ENCODE measurements at regions not wholly inside any gene's neighbourhood (a gene's known extent, or its start where the extent isn't known, plus 50 kb on each side); places are given as distances from the start of the nearest gene placed in this dataset.

GRCh38 chr2:240255811-240256703, 115.6 kb upstream of the OTOS start:
- DNase-seq: no peak
- H3K4me3 ChIP-seq (ENCODE audit: low read length): no peak overlapping the region
- no peaks in the 10 kb centered on the region for H3K9me3 ChIP-seq (ENCODE audit: low read length)
- no peak overlapping the region for H3K4me2 ChIP-seq (ENCODE audit: low read depth, low read length, poor library complexity, severe bottlenecking)
- no peaks in the 10 kb centered on the region for H3K36me3 ChIP-seq (ENCODE audit: insufficient read depth, low read length)
- H3K27me3 ChIP-seq (ENCODE audit: low read length): no peaks in the 10 kb centered on the region
- no peak overlapping the region for H3K27ac ChIP-seq (ENCODE audit: low read length)
- H3K9ac ChIP-seq (ENCODE audit: low read length): no peak overlapping the region
- H4K20me1 ChIP-seq (ENCODE audit: insufficient read depth, low read depth, low read length): no peaks in the 10 kb centered on the region
- H3K79me2 ChIP-seq (ENCODE audit: low read length): no peaks in the 10 kb centered on the region
- H3K9me2 ChIP-seq (replicated peaks; ENCODE audit: insufficient read depth, low read length): no peaks in the 10 kb centered on the region
- H2AFZ ChIP-seq (ENCODE audit: low read length): no peak overlapping the region
- no peaks in the 10 kb centered on the region for H3K4me1 ChIP-seq (ENCODE audit: low read length)

GRCh38 chr2:240256704-240257637, 116.5 kb upstream of the OTOS start:
- no peak overlapping the region for H2AFZ ChIP-seq (ENCODE audit: low read length)
- no peaks in the 10 kb centered on the region for H3K79me2 ChIP-seq (ENCODE audit: low read length)
- no peak overlapping the region for H3K4me3 ChIP-seq (ENCODE audit: low read length)
- DNase-seq: no peak
- no peaks in the 10 kb centered on the region for H3K4me1 ChIP-seq (ENCODE audit: low read length)
- H3K36me3 ChIP-seq (ENCODE audit: insufficient read depth, low read length): no peaks in the 10 kb centered on the region
- H3K4me2 ChIP-seq (ENCODE audit: low read depth, low read length, poor library complexity, severe bottlenecking): no peak overlapping the region
- H3K27ac ChIP-seq (ENCODE audit: low read length): no peak overlapping the region
- no peaks in the 10 kb centered on the region for H3K9me2 ChIP-seq (replicated peaks; ENCODE audit: insufficient read depth, low read length)
- H4K20me1 ChIP-seq (ENCODE audit: insufficient read depth, low read depth, low read length): no peaks in the 10 kb centered on the region
- no peak overlapping the region for H3K9ac ChIP-seq (ENCODE audit: low read length)
- H3K27me3 ChIP-seq (ENCODE audit: low read length): no peaks in the 10 kb centered on the region
- H3K9me3 ChIP-seq (ENCODE audit: low read length): no peaks in the 10 kb centered on the region

GRCh38 chr2:240257940-240258580, 117.6 kb upstream of the OTOS start:
- Histone ChIP-seq H3K9me3 (ENCODE audit: low read length) (no peaks in the 10 kb centered on the region), H2AFZ (ENCODE audit: low read length) (no peak overlapping the region), H3K9ac (ENCODE audit: low read length) (no peak overlapping the region), H3K79me2 (ENCODE audit: low read length) (no peaks in the 10 kb centered on the region), H3K9me2 (replicated peaks; ENCODE audit: insufficient read depth, low read length) (no peaks in the 10 kb centered on the region), H3K36me3 (ENCODE audit: insufficient read depth, low read length) (no peaks in the 10 kb centered on the region), H3K27me3 (ENCODE audit: low read length) (no peaks in the 10 kb centered on the region), H3K4me1 (ENCODE audit: low read length) (no peaks in the 10 kb centered on the region), H3K4me2 (ENCODE audit: low read depth, low read length, poor library complexity, severe bottlenecking) (no peak overlapping the region), H4K20me1 (ENCODE audit: insufficient read depth, low read depth, low read length) (no peaks in the 10 kb centered on the region), H3K27ac (ENCODE audit: low read length) (no peak overlapping the region), H3K4me3 (ENCODE audit: low read length) (no peak overlapping the region)
- DNase-seq: no peak

GRCh38 chr2:240258685-240259084, 118.2 kb upstream of the OTOS start:
- Histone ChIP-seq H3K4me3 (ENCODE audit: low read length) (no peak overlapping the region), H3K79me2 (ENCODE audit: low read length) (no peaks in the 10 kb centered on the region), H3K9me3 (ENCODE audit: low read length) (no peaks in the 10 kb centered on the region), H3K36me3 (ENCODE audit: insufficient read depth, low read length) (no peaks in the 10 kb centered on the region), H3K27me3 (ENCODE audit: low read length) (no peaks in the 10 kb centered on the region), H3K9ac (ENCODE audit: low read length) (no peak overlapping the region), H2AFZ (ENCODE audit: low read length) (no peak overlapping the region), H4K20me1 (ENCODE audit: insufficient read depth, low read depth, low read length) (no peaks in the 10 kb centered on the region), H3K4me2 (ENCODE audit: low read depth, low read length, poor library complexity, severe bottlenecking) (no peak overlapping the region), H3K9me2 (replicated peaks; ENCODE audit: insufficient read depth, low read length) (no peaks in the 10 kb centered on the region), H3K27ac (ENCODE audit: low read length) (no peak overlapping the region), H3K4me1 (ENCODE audit: low read length) (no peaks in the 10 kb centered on the region)
- no peak for DNase-seq

GRCh38 chr2:240259201-240259923, 118.9 kb upstream of the OTOS start:
- no peak overlapping the region for H2AFZ ChIP-seq (ENCODE audit: low read length)
- H3K9me3 ChIP-seq (ENCODE audit: low read length): no peaks in the 10 kb centered on the region
- H3K27ac ChIP-seq (ENCODE audit: low read length): no peak overlapping the region
- DNase-seq: no peak
- H3K4me1 ChIP-seq (ENCODE audit: low read length): no peaks in the 10 kb centered on the region
- H3K4me2 ChIP-seq (ENCODE audit: low read depth, low read length, poor library complexity, severe bottlenecking): no peak overlapping the region
- H4K20me1 ChIP-seq (ENCODE audit: insufficient read depth, low read depth, low read length): no peaks in the 10 kb centered on the region
- H3K4me3 ChIP-seq (ENCODE audit: low read length): no peak overlapping the region
- H3K79me2 ChIP-seq (ENCODE audit: low read length): no peaks in the 10 kb centered on the region
- H3K9me2 ChIP-seq (replicated peaks; ENCODE audit: insufficient read depth, low read length): no peaks in the 10 kb centered on the region
- H3K27me3 ChIP-seq (ENCODE audit: low read length): no peaks in the 10 kb centered on the region
- H3K36me3 ChIP-seq (ENCODE audit: insufficient read depth, low read length): no peaks in the 10 kb centered on the region
- no peak overlapping the region for H3K9ac ChIP-seq (ENCODE audit: low read length)

GRCh38 chr2:240259924-240260529, 119.6 kb upstream of the OTOS start:
- no peak overlapping the region for H3K4me2 ChIP-seq (ENCODE audit: low read depth, low read length, poor library complexity, severe bottlenecking)
- no peaks in the 10 kb centered on the region for H3K79me2 ChIP-seq (ENCODE audit: low read length)
- no peak overlapping the region for H3K4me3 ChIP-seq (ENCODE audit: low read length)
- H3K9ac ChIP-seq (ENCODE audit: low read length): no peak overlapping the region
- no peaks in the 10 kb centered on the region for H4K20me1 ChIP-seq (ENCODE audit: insufficient read depth, low read depth, low read length)
- no peaks in the 10 kb centered on the region for H3K9me3 ChIP-seq (ENCODE audit: low read length)
- no peaks in the 10 kb centered on the region for H3K27me3 ChIP-seq (ENCODE audit: low read length)
- no peak overlapping the region for H3K27ac ChIP-seq (ENCODE audit: low read length)
- DNase-seq: no peak
- H3K4me1 ChIP-seq (ENCODE audit: low read length): no peaks in the 10 kb centered on the region
- no peaks in the 10 kb centered on the region for H3K36me3 ChIP-seq (ENCODE audit: insufficient read depth, low read length)
- no peaks in the 10 kb centered on the region for H3K9me2 ChIP-seq (replicated peaks; ENCODE audit: insufficient read depth, low read length)
- no peak overlapping the region for H2AFZ ChIP-seq (ENCODE audit: low read length)

- H3K4me1 ChIP-seq (ENCODE audit: low read length): no peaks in the 10 kb centered on the region
- H3K9ac ChIP-seq (ENCODE audit: low read length): no peak overlapping the region
- no peak overlapping the region for H3K4me3 ChIP-seq (ENCODE audit: low read length)
- no peaks in the 10 kb centered on the region for H3K9me3 ChIP-seq (ENCODE audit: low read length)
- no peaks in the 10 kb centered on the region for H3K9me2 ChIP-seq (replicated peaks; ENCODE audit: insufficient read depth, low read length)
- no peak overlapping the region for H3K4me2 ChIP-seq (ENCODE audit: low read depth, low read length, poor library complexity, severe bottlenecking)
- H3K27ac ChIP-seq (ENCODE audit: low read length): no peak overlapping the region
- H3K27me3 ChIP-seq (ENCODE audit: low read length): no peaks in the 10 kb centered on the region
- H2AFZ ChIP-seq (ENCODE audit: low read length): no peak overlapping the region
- H3K79me2 ChIP-seq (ENCODE audit: low read length): no peaks in the 10 kb centered on the region
- H4K20me1 ChIP-seq (ENCODE audit: insufficient read depth, low read depth, low read length): no peaks in the 10 kb centered on the region
- H3K36me3 ChIP-seq (ENCODE audit: insufficient read depth, low read length): no peaks in the 10 kb centered on the region
- no peak for DNase-seq
These were observed 120.2 kb upstream of the OTOS start for GRCh38 chr2:240260664-240261063.
